ENCODE measurements at regions not wholly inside any gene's neighbourhood (a gene's known extent, or its start where the extent isn't known, plus 50 kb on each side); places are given as distances from the start of the nearest gene placed in this dataset.

DNA sequence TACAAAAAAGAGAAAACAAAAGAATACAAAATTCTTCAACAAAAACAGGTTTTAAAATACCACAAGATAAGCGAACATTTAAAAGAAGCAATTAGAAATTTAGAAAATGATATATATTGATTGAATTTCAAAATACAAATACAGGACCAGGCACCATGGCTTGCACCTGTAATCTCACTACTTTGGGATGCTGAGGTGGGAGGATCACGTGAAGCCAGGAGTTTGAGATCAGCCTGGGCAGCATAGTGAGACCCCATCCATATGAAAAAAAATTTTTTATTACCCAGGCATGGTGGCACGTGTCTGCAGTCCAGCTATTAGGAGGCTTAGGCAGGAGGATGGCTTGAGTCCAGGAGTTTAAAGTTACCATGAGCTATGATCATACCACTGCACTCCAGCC is 109.9 kb upstream of the SLC30A5 start:
- Histone ChIP-seq H3K4me3 (no peak overlapping the region), H3K27me3 (no peaks in the 10 kb centered on the region), H3K27ac (no peak overlapping the region), H3K36me3 (no peaks in the 10 kb centered on the region), H3K9me3 (no peaks in the 10 kb centered on the region), H3K4me1 (no peaks in the 10 kb centered on the region)
- TF ChIP-seq, protein P1, sequence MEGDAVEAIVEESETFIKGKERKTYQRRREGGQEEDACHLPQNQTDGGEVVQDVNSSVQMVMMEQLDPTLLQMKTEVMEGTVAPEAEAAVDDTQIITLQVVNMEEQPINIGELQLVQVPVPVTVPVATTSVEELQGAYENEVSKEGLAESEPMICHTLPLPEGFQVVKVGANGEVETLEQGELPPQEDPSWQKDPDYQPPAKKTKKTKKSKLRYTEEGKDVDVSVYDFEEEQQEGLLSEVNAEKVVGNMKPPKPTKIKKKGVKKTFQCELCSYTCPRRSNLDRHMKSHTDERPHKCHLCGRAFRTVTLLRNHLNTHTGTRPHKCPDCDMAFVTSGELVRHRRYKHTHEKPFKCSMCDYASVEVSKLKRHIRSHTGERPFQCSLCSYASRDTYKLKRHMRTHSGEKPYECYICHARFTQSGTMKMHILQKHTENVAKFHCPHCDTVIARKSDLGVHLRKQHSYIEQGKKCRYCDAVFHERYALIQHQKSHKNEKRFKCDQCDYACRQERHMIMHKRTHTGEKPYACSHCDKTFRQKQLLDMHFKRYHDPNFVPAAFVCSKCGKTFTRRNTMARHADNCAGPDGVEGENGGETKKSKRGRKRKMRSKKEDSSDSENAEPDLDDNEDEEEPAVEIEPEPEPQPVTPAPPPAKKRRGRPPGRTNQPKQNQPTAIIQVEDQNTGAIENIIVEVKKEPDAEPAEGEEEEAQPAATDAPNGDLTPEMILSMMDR (IDR thresholded peaks at IDR 0.05): no peak
- TF ChIP-seq EP300 (IDR thresholded peaks at IDR 0.05) (no peak), POLR2A (IDR thresholded peaks at IDR 0.05) (no peak), POLR2AphosphoS5 (IDR thresholded peaks at IDR 0.05) (no peak)
- ATAC-seq (ENCODE audit: low FRiP score in 2 of 2) (no peak), DNase-seq (no peak)
- 83 to 90% methylated on average over 3 of the region's 3 CpGs for WGBS, 2 donors

DNA sequence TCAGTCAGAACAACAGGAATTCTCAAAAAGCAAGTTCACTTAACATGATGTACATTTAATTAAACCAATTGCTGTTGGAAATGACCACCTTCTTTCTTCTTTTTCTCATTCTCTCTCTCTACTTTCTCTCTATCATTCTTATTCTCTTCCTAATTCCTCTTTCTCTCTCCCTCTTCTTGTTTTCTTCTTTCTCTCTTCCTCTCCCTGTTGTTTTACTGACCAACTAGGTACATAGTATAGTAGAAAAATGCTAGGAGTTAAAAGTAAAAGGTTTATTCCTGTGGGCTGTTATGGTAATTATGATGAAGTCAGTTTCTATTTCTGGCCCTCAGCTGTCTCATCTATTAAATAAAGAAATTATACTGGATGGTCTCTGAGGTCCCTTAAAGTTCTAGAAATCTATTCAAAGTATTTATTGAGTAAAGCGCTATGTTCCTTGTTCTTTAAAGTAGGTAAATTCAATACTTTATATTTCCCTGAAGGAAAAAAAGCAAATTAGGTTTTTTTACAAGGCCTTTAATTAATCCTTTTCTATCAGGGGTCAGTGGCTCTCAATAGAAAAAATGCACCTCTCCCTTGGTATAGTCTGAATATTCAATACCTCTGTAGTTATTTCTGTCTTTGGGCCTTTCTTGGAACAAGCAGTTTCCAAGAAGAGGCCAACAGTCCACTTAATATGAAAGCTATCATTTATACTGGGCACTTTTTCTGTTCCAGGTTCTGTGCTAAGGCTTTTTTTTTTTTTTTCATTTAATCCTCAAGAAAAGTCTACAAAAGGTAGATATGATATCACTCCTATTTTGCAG is 102.3 kb upstream of the SLC30A5 start:
- 96 to 97% methylated on average over 1 of the region's 1 CpG for WGBS, 2 donors
- ATAC-seq (ENCODE audit: low FRiP score in 2 of 2): no peak

DNA sequence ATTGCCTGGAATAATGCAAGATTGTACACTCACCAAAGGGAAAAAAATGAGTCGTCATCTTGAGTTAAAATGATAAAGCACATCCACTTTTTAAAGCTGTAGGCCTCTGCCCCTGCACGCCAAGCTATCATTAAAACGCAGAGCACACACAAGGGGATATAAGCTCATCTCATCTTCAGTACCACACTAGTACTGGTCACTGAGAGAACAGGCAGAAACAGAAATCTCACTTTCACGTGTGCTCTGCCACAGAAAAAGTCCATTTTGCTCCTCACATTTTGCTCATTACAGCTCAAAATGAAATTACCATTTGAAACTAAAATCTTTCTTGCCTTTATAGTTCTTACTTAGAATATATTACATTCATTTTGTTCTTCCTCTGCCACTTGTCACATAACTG is 99.2 kb upstream of the SLC30A5 start:
- Histone ChIP-seq H3K4me1 (no peaks in the 10 kb centered on the region), H3K36me3 (no peaks in the 10 kb centered on the region), H3K4me3 (no peak overlapping the region), H3K9me3 (no peaks in the 10 kb centered on the region), H3K27me3 (no peaks in the 10 kb centered on the region), H3K27ac (no peak overlapping the region)
- DNase-seq: no peak
- WGBS, 2 donors: 68 to 77% methylated on average over 4 of the region's 4 CpGs
- no peak for ATAC-seq (ENCODE audit: low FRiP score in 2 of 2)
- TF ChIP-seq, protein P1 (IDR thresholded peaks at IDR 0.05): no peak
- TF ChIP-seq EP300 (IDR thresholded peaks at IDR 0.05): no peak
- no peak for TF ChIP-seq POLR2AphosphoS5 (IDR thresholded peaks at IDR 0.05)
- no peak for TF ChIP-seq POLR2A (IDR thresholded peaks at IDR 0.05)

More for the DNA sequence above, 102.3 kb upstream of the SLC30A5 start:
- Histone ChIP-seq H3K27me3 (no peaks in the 10 kb centered on the region), H3K4me1 (no peaks in the 10 kb centered on the region), H3K9me3 (no peaks in the 10 kb centered on the region), H3K36me3 (no peaks in the 10 kb centered on the region), H3K4me3 (no peak overlapping the region), H3K27ac (no peak overlapping the region)
- no peak for DNase-seq
- TF ChIP-seq POLR2A (IDR thresholded peaks at IDR 0.05) (no peak), EP300 (IDR thresholded peaks at IDR 0.05) (no peak), POLR2AphosphoS5 (IDR thresholded peaks at IDR 0.05) (no peak)
- TF ChIP-seq, protein P1 (IDR thresholded peaks at IDR 0.05): no peak

DNA sequence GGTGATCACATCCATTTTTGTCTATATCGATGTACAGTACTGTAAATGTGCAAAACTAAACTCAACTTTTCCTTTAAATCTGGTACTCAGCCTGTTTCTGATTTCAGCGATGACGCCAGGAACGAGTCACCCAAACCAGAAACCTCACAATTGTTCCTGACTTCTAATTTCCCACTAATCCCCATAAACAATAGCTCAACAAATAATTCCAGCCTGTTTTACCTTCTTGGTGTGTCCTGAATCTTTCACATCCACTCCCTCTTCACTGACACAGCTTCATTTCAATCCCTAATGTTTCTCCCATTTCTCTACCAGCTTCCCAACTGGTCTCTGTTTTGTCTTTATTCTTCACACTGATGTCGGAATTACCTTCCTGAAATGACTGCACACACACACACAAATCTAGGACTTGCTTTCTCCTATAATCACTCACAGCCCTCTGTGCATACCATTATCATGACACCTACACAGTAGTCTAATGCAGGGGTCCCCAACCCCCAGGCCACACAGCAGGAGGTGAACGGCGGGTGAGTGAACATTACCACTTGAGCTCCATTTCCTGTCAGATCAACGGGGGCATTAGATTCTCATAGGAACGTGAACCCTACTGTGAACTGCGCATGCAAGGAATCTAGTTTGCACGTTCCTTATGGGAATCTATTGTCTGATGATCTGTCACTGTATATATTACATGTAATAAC is 97.8 kb upstream of the SLC30A5 start:
- DNase-seq (no peak), ATAC-seq (ENCODE audit: low FRiP score in 2 of 2) (no peak)
- no peaks in the 10 kb centered on the region for H3K36me3 ChIP-seq
- H3K27ac ChIP-seq: no peak overlapping the region
- H3K9me3 ChIP-seq: no peaks in the 10 kb centered on the region
- no peaks in the 10 kb centered on the region for H3K4me1 ChIP-seq
- no peak overlapping the region for H3K4me3 ChIP-seq
- WGBS, 2 donors: 69 to 72% methylated on average over 11 of the region's 11 CpGs
- TF ChIP-seq POLR2AphosphoS5 (IDR thresholded peaks at IDR 0.05) (no peak), EP300 (IDR thresholded peaks at IDR 0.05) (no peak), POLR2A (IDR thresholded peaks at IDR 0.05) (no peak)
- TF ChIP-seq, protein P1 (IDR thresholded peaks at IDR 0.05): no peak
- no peaks in the 10 kb centered on the region for H3K27me3 ChIP-seq

All from upper lobe of left lung (tissue), 6 donors.